LoVo (cell line): ENCODE measurements at regions not wholly inside any gene's neighbourhood (a gene's known extent, or its start where the extent isn't known, plus 50 kb on each side); places are given as distances from the start of the nearest gene placed in this dataset.

Experiments
- DNase-seq: peaks from one replicate; pipeline ENCODE4 v3.0.0-alpha.2; 2016; ENCODE audit warnings: low spot score

DNA sequence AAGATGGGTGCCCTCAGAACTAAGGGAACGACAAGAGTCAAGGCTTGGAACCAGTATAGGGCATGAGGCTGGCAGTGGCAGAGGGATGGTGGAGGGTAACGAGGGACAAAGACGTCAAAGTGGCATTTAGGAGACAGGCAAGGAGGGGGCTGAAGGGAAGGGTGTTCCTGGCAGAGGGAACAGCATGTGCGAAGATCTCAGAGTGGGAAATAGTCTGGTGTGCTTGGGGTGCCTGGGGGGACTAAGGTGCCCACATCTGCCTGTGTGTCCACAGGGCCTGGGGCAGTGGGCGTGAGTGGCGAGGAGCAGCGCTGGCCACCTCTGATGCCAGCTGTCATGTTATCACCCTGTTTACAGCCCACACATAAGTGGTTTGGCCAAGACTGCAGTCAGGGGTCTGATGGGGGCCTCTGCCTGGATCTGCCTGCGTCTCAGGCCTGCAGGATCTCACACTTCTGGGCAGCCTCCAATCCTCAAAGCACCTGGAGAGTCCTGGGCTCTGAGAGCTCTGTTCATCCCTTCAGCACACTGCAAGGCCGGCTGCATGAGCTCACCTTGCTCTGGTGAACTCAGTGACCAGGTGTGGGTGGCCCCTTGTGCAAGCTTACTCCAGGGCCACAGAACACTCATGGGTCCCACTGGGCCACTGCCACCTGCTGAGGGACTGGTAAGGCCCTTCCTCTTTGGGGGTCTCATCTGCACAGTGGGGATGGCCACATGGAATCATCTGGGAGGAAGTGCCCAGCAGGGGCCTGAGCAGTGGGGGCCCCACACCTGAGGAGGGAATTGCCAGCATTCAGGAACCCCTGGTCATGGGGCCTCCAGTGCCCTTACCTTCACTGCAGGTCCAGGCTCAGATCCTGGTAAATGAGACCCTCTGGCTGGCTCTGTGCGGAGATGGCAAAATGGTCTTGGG is 89.7 kb upstream of the SHISAL1 start:
- no peak for DNase-seq

DNA sequence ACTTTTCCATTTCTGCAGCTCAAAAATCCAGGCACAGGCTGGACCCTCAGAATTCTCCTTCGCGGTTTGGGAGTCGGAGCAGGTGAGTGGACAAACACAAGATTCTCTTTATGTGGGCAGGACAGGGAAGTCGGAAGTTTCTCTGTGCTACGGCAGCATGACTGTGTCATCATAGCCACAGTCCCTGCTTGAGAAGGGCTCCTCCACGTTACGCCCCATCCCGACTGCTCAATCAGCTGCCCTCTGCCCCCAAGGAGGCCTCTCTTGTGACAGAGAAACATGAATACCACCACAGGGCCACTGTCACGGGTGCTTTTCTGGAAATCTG is 89.0 kb upstream of the SHISAL1 start:
- no peak for DNase-seq

DNA sequence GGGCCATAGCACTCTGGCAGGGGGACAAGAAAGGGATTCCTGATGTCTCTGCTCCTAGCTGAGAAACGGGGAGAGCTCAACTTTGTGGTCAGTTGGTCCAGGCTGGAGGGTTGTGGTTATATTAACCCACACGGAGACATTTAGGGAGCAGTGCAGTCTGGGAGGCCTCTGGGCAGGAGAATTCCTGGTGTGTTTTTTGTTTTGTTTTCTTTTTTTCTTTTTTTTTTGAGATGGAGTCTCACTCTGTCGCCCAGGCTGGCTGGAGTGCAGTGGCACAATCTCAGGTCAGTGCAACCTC is 88.0 kb upstream of the SHISAL1 start:
- no peak for DNase-seq

- DNase-seq = no peak
Measured at GRCh38 chr22:44399906-44400762, 87.4 kb upstream of the SHISAL1 start.

DNA sequence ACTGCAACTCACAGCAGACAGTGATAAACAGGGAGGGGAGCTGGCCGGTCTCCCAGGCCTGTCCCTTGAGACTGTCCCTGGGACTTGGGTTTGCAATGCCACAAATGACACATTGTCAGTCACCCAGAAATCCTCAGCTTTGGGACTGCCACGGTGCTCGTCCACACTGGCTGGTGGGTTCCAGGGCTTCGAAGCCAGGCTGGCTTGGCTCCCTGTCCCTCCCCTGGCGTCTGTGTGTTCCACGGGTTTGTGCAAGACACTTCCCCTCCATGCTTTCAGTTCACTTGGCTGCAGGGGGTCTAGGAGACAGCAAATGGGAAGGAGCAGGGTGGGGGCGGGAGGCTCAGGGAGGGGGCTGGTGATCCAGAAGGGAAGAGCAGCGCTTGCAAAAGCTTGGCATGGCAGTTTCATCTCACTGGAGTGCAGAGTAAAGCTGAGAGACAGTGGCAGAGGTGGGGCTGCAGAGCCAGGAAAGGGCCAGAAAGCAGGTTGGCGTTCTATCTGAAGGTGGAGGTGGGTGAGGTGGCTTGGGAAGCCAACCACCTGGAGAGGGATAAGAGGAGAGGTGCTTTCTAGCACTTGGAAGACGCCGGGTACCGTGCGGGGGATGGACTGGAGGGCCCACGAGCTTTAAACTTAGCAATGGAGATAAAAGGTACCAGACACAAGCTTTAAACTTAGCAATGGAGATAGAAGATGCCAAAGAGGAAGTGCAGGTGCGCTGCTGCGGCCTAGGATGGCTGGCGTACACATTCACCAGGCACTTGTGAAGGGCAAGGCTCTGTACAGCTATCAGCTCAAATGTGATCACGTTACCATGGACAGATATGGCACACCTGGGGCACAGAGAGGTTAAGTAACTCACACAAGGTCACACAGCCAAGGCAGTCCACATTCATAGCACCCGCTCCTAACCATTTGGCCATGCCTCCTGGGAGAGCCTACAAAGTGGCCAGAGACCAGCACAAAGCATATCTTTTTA is 86.4 kb upstream of the SHISAL1 start:
- no peak for DNase-seq

GRCh38 chr22:44396727-44397722 is 84.3 kb upstream of the SHISAL1 start:
- DNase-seq = no peak

GRCh38 chr22:44396021-44396726 is 83.4 kb upstream of the SHISAL1 start:
- DNase-seq = no peak

DNA sequence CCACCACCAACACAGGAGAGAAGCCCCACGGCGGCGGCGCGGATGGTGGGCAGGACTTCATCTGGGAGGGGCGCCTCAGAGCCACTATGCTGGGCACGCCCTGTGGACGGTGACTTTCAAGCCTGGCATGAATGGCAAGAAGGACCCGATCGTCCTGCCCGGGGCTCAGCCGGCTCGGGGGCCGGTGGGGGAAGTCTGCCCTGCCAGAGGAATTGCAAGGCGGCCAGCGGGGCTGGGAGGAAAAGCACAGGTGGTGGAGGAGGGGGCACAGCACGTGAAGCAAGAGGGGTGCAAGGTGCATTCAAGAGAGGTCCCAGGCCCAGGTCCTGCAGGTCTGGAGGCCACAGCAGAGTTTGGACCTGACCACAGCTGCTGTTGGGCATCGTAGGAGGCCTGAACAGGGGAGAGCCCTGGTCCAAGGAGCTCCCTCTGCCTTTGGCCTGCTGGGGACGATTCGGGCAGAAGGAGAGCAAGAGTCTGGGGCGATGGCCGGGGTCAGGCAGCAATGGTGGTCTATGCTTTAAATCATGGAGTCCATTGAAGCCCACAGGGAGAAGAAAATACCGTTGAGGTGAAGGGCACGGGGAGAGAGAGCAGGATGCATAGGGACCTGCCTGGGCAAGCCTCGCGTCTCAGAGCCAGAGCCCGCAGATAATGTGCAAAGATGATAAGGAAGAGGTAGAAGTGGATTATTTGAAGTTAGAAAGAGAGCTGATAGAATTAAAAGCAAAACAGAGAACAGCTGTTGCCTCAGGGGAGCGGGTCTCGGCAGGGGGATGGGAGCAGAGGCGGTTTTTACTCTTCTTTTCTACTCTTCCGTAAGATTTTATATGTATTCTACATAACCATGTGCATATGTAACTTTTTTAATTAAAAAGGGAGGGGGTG is 82.6 kb upstream of the SHISAL1 start:
- DNase-seq = no peak

DNA sequence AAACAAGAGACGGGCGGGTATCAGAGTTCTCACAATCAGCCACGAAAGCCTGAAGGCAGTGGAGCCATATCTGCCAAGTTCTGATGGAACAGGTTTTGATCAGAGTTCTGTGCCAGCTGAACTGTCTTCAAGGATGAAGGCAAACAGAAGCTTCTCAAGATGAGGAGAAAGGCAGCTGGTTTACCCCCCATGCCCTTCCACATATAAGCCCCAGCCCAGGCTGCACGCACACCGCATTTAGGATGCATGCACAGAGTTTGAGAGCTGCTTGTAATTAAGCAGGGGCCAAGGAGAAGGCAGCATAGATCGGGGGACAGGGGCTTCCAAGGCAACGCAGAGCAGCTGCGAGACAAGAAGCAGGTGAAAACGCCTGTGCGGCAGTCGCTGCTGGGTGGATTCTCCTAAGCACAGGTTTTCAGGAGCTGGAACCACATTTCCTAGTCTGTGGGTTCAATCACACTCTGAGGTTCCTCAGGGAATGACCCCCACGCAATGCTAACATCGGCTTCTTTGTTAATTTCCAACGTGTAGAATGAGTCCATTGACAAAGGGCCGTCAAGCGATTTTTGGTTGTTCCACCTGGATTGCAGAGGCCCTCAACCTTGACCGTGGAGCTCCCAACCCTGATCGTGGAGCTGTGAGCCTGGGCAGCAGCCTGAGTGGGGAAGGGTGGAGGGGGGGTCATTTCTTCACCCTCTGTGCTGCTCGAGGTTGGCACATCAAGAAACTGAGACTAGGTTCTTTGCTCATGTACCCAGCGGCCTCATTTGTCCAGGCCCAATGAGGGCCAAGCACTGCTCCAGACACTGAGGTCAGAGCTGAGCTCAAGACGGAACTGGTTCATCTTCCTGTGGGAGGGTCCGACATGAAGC is 81.7 kb upstream of the SHISAL1 start:
- DNase-seq = no peak

DNA sequence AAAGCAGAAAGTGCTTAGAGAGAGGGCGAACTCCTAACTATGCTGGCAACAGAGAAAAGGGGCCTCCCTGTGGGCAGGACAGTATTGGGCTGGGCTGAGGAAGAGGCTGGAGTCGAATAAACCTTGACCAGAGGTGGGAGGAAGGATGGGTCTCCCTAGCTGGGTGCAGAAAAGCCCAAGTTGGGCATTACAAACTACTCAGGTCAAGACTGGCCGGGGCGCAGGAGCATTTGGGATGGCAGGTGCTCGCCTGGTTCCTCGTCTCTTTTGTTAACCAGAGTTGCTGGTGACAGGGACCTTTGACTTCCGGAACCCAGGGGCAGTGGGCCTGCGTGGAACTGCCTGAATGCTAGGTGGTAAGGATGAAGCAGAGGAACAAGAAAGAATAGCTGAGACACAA is 80.3 kb upstream of the SHISAL1 start:
- DNase-seq = no peak

DNA sequence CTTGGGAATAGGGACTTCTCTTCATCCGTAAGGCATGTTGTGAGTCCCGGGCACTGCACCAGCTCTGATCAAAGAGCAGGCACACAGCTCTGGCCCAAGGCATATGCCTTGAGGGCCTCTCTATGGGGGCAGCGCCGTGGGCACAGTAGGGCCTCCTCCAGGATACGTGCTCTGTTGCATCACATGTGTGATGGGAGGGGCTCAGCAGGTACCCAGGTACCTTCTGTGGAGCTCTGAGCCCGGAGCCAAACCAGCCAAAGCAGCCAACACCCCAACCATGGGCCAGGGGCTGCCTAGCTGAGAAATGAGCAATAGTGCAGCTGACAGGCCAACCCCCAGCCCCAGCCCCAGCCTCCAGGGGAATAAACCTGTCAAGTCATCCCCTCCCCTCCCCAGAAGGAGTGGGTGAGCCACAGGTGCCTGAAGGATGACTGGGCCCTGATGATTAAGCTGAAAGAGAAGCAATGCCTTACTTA is 79.7 kb upstream of the SHISAL1 start:
- no peak for DNase-seq

DNA sequence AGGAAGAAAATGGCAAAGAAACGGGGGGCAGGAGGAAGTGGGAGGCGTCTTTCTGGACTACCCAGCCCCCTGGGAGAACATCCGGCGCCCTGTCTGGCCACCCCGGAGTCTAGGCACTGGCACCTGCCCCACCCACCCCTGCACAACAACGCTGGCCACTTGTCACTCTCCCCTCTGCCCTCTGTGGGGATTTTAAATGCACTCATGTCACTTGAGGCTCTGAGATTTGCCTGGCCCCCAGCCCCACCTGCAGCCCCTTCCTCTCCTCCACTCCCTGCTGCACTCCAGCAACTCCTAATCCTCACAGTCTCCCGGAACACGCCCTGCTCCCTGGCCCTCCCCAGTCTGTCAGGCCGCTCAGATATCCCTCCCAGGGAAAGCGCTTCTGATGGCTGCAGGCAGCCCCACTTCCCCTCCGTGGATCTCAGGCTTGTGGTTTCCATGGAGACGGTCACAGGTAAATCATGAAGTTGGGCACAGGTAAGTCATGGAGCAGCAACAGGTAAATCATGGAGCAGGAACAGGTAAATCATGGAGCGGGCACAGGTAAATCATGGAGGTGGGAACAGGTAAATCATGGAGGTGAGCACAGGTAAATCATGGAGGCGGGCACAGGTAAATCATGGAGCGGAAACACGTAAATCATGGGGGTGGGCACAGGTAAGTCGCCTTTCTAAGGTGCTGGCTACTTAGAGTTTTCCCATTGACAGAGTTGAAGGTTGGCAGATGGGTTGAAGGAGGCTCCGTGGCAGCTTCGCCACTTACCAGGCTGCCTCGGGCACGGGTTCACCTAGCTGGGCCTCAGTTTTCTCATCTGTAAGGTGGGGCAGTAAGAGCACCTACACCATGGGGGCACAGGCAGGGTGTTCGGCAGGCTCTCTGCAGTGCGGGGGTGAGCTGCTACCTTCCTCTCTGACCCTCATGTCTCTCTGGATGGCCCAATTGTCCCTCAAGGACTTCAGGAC is 79.0 kb upstream of the SHISAL1 start:
- DNase-seq = no peak

DNA sequence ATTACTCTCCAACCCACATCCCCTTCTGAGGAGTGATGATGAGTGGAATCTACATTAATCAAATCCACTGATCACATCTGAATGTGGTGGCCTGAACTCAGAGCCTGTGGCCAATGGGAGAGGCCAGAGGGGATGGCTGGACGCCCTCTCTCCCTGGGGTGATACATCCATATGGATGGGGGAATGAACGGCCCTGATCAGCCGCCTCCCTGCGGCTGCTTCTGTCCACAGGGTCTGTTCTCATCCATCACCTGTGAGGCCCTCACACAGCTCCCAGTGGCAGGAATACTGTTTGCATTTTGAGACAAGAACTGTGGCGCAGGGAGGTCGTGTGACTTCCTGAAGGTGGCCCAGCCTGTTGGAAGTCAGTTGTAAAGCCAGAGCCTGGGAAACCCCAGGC is 78.3 kb upstream of the SHISAL1 start:
- no peak for DNase-seq

GRCh38 chr22:44390613-44390970 is 77.8 kb upstream of the SHISAL1 start:
- DNase-seq = no peak

DNA sequence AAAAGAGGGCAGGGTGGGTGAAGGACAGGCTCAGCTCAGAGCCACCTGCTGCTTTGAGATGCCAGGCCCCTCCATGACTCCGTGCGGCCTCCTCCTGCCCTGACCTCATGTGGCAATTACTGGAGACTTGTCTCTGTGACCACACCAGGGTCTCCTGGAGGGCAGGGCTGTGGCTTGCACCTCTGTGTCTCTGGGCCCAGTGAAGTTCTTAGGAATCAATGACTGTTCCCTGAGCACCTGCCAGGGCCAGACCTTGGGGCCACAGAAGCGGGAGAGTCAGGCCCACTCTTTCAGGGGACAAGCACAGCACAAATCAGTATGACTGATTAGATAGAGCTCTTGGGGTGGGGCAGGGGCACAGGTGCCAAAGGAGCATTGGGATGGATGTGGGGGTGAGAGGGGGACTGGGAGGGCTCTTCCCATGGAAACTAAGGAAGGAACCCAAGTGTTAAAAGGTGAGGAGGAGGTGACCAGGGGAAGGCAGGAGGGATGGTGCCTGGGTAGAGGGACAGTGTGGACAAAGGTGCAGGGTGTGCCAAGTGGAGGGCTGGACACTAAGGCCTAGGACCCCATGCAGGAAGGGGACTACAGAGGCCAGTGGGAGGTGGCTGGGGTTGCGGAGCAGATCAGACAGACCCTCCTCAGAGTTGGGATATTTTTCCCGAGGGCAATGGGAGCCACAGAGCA is 77.3 kb upstream of the SHISAL1 start:
- DNase-seq = no peak

DNA sequence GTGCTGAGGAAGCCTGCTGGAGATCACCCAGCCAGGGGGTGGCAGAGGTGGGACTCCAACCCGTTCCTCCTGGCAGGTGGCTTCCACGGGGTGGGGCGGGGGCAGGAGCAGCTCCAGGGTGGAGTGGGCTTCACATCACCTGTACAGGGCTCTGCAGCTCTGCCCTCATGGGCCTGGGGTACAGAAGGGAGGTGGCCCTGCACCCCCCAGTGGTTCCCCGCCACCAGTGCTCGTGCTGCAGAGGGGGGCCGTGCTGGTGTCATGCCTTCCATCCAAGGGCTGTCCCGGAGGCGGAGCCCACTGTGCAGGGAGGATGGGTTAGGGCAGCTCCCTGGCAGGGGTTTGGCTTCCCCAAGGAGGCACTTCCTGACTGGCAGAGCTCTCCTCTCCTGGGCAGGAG is 76.4 kb upstream of the SHISAL1 start:
- DNase-seq = no peak

GRCh38 chr22:44387486-44387885 is 74.7 kb upstream of the SHISAL1 start:
- no peak for DNase-seq
